Sigmoid colon (tissue), 4 donors: ENCODE measurements at regions not wholly inside any gene's neighbourhood (a gene's known extent, or its start where the extent isn't known, plus 50 kb on each side); places are given as distances from the start of the nearest gene placed in this dataset.
"Not testable (repeated sequence)": the region's sequence is repeated elsewhere in the genome, so short reads cannot be mapped to it uniquely, and the experiment has no call there.

Source experiments
- EP300 ChIP-seq, 4 donors: sonication (generic); formaldehyde crosslinking; IDR thresholded peaks; one replicate each; pipeline ENCODE4 v1.6.1; 2017; ENCODE audit warnings: antibody characterized with exemption in 4 of 4
- TF ChIP-seq, protein P1 (sequence below), 4 experiments: fragments of 450-650 bp in 3 of 4; fragments of 200-600 bp in 1 of 4; IDR thresholded peaks; one replicate each; pipeline ENCODE4 v1.5.1; 2016 to 2019; ENCODE audit warnings: antibody characterized with exemption in 4 of 4, mild to moderate bottlenecking in 3 of 4, moderate library complexity in 2 of 4

GRCh38 chr2:91574255-91574654 is 2882.8 kb downstream of the RPIA start:
- TF ChIP-seq, protein P1, sequence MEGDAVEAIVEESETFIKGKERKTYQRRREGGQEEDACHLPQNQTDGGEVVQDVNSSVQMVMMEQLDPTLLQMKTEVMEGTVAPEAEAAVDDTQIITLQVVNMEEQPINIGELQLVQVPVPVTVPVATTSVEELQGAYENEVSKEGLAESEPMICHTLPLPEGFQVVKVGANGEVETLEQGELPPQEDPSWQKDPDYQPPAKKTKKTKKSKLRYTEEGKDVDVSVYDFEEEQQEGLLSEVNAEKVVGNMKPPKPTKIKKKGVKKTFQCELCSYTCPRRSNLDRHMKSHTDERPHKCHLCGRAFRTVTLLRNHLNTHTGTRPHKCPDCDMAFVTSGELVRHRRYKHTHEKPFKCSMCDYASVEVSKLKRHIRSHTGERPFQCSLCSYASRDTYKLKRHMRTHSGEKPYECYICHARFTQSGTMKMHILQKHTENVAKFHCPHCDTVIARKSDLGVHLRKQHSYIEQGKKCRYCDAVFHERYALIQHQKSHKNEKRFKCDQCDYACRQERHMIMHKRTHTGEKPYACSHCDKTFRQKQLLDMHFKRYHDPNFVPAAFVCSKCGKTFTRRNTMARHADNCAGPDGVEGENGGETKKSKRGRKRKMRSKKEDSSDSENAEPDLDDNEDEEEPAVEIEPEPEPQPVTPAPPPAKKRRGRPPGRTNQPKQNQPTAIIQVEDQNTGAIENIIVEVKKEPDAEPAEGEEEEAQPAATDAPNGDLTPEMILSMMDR (IDR thresholded peaks at IDR 0.05): not testable (repeated sequence)
- not testable (repeated sequence) for TF ChIP-seq EP300 (IDR thresholded peaks at IDR 0.05)
